Stomach (tissue), 4 donors: ENCODE measurements at regions not wholly inside any gene's neighbourhood (a gene's known extent, or its start where the extent isn't known, plus 50 kb on each side); places are given as distances from the start of the nearest gene placed in this dataset.

Experiments used
- POLR2A ChIP-seq, 4 donors: fragments of 450-650 bp; IDR thresholded peaks; one replicate each; pipeline ENCODE4 v1.6.1; 2016; ENCODE audit warnings: antibody characterized with exemption in 4 of 4, control low read depth in 2 of 4, mild to moderate bottlenecking in 1 of 4, moderate library complexity in 1 of 4
- TF ChIP-seq, protein P1 (sequence below), 7 experiments: fragments of 450-650 bp in 4 of 7; fragments of 200-600 bp in 3 of 7; sonication (generic) in 3 of 7; IDR thresholded peaks; one replicate each; pipeline ENCODE4 v1.5.1; 2016 to 2019; ENCODE audit warnings: antibody characterized with exemption in 7 of 7, control low read depth in 2 of 7, mild to moderate bottlenecking in 1 of 7

GRCh38 chr14:88106377-88106776, 101.4 kb downstream of the GPR65 start:
- TF ChIP-seq, protein P1, sequence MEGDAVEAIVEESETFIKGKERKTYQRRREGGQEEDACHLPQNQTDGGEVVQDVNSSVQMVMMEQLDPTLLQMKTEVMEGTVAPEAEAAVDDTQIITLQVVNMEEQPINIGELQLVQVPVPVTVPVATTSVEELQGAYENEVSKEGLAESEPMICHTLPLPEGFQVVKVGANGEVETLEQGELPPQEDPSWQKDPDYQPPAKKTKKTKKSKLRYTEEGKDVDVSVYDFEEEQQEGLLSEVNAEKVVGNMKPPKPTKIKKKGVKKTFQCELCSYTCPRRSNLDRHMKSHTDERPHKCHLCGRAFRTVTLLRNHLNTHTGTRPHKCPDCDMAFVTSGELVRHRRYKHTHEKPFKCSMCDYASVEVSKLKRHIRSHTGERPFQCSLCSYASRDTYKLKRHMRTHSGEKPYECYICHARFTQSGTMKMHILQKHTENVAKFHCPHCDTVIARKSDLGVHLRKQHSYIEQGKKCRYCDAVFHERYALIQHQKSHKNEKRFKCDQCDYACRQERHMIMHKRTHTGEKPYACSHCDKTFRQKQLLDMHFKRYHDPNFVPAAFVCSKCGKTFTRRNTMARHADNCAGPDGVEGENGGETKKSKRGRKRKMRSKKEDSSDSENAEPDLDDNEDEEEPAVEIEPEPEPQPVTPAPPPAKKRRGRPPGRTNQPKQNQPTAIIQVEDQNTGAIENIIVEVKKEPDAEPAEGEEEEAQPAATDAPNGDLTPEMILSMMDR (IDR thresholded peaks at IDR 0.05): no peak
- TF ChIP-seq POLR2A (IDR thresholded peaks at IDR 0.05): no peak
